NCI-H2227 treated with DMSO at 0.1 percent for 48 hours (cell line): ENCODE measurements at regions not wholly inside any gene's neighbourhood (a gene's known extent, or its start where the extent isn't known, plus 50 kb on each side); places are given as distances from the start of the nearest gene placed in this dataset.
A peak's percentile ranks its signal among the peaks of the same experiment; 100 is the strongest.

Source experiments
- DNase-seq: peaks from one replicate; lab custom pipeline; 2025; lab: John Stamatoyannopoulos, UW

DNA sequence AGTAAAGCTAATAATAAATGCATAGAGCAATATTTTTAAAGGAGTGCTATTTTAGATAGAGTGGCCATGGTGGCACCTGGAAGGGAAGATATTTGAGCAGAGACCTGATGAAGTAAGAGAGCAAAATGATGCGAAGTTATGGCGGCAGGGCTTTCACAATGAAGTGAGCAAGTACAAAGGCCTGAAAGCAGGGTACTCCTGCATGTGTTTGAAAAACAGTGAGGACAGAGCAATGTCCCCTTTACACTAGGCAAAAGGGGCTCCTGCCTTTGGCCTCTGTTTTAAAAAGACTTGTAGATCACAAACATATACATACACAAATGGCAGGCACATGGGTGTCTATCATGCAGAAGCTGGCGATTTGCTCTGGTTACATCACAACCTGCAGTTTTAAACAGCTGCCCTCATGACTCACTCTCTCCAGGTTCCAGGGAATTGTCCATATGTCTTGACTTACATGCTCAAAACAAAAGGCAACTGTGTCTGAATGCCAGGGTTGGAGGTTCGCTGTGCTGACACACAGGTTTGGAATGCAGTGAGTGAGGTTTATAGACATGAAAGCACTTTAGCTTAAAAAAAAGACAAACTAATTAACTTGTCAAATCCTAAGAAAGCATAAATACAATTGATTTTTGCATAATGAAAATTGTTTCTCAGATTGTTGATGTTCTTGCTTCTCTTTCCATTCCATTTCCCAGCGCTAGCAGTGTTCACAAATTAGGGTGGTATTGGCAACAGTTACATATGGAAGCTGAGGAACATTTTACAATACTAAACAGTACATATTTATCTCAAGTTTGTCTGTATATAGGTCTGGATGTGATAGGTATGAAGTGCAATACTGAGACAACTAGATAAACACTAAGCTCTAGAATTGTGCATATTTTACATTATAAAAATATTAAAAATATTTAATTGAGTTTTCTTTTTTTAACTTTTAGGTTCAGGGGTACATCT is 313.9 kb downstream of the BARHL2 start:
- DNase-seq = peak; percentile 9

DNA sequence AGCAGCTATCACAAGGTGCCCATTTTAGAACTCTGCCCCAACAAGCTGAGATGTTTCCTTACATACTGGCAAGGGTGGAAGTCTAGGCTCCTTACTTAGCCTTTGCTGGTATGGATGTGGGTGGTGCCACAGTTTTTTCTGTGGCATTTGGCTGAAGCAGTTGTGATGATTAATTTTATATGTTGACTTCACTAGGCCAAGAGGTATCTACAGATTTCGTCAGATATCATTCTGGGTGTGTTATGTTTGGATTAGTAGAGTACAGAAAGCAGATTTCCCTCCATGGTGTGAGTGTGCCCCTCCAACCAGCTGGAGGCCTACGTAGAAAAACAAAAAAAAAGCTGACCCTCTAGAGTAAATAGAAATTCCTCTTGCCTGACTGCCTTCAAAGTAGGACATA is 317.0 kb downstream of the BARHL2 start:
- no peak for DNase-seq

DNA sequence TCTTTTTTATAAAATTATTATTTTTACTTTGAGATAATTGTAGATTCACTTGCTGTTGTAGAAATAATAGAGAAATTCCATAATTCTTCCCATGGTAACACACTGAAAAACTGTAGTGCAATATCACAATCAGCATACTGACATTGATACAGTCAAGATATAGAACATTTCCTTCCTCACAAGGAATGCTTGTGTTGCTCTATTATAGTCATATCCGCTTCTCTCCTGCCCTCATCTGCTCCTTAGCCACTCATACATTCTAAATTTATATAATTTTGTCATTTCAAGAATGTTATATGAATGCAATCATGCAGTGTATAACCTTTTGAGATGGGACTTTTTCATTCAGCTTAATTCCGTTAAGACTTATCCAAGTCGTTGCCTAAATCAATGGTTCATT is 320.2 kb downstream of the BARHL2 start:
- no peak for DNase-seq

DNA sequence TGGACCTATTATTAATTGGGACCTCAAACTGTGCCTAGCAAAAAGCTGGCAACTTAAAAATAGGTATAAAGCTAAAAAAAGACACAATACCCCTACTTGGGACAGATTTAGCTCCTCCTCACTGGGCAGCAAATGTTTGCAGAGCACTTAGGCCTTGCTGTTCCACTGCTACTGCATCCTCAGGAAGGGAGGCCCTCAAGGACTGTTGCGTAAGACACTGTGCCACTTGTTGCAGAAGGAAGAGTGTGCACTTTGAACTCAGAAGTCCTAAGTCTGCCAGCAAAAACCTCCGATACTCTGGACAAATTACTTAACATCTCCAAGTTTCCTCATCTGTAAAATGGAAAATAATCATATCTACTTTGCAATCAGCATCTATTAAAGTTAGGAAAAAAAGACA is 322.9 kb downstream of the BARHL2 start:
- no peak for DNase-seq

DNA sequence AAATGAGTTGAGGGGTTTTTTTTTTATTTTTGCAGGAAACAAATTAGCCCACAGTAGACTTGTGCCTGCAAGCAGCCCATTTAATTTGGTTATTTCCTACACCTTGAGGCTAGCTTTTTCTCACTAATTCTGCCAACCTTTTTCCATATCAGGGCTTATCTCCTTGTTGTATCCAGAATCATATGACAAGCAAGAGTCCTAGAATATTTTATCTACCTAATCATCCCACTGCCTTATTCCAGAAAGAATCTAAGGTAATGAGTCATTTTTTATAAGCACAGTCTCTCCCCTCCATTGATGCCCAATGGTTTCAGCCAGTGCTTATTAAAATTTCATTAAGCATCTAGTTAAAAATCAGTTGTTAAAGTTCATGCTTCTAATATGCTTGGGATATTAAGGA is 324.1 kb downstream of the BARHL2 start:
- no peak for DNase-seq

DNA sequence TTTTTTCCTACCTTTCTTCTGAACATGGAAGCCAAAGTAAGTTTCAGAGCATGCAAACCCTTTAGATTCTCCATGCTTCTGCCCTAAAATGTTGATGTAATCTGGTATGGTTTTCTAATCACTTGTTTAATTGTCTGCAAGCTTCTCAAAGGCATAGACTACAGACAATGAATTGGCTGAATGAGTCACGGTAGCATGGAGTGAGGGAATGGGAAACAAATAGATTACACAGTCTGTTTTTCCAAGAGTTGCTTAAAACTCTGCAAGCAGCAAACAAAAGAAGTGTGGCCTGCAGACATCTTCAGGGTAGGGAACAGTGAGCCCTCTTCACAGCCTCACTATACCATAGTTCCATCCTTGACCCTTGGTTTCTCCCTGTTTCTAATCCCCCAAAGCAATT is 326.0 kb downstream of the BARHL2 start:
- DNase-seq = no peak

DNA sequence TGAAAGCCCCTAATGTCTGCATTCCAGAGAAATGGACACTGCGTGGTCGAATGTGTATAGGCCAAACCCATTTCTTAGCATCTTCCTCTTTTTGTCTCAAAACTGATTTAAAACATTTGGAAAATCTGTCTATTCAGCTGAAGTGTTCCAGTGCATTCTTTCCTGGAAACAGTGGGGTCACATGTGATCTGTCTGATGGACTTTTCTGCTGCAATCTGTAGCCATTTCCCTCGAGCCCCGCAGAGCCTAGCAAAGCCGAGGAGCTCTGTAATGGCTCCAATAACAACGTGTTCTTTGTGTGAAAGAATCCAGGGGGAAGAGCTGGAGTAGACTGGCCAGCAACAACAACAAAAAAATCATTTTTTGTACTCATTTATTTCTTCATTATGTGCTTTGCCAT is 329.3 kb downstream of the BARHL2 start:
- no peak for DNase-seq

DNA sequence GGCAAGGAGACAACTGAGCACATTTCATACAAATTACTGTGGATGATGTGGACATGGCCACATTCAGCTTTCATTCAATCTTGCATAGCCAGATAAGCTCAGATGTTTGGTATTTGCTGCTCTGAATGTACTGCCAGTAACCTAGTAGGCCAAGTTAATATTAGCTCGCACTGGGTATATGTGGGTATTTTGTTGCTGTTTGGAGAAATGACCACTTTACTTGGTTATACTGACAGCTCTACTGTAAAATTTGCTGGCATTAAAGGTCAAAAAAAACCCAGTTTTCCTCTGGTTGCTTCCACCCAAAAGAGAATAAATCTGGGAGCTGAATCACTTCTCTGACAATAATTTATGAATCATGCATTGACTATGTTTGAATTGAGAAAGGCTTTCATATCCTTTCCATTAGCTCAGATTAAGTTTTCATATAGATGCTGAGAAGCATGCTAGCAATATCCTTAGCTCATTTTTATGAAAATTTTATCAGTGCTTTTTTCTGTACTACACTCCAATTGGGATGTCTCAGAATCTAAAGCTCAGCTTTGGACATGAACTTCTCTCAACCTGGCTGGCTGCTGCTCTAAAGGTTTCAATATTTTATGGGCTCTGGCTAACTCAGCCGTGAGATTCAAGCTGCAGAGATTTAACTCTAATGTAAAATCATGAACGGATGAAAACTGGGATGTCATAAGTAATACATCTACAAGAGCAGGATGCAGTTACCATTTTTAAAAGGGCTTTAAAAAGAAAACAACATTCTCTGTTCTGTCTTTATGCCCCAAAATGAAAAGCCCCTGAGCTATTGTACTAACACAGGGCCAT is 330.0 kb downstream of the BARHL2 start:
- DNase-seq = no peak

DNA sequence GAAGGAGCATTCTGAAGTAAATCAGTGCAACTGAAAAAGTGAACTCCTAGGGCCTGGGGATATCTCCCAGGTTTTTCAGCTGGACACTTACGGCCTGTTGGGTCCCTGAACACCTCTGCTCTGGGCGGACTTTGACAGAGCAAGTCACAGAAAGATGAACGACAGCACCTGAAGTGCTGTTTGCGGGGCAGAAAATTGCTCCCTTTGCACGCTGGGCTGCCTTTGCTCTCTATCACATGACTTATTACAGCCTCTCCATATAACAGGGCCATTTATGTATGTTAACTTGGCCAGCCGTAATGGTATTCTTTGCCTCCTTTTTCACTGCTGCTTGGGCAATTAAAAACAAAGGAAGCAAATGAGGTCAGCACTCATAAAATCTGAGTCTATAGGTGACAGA is 332.9 kb downstream of the BARHL2 start:
- peak; percentile 52 for DNase-seq

DNA sequence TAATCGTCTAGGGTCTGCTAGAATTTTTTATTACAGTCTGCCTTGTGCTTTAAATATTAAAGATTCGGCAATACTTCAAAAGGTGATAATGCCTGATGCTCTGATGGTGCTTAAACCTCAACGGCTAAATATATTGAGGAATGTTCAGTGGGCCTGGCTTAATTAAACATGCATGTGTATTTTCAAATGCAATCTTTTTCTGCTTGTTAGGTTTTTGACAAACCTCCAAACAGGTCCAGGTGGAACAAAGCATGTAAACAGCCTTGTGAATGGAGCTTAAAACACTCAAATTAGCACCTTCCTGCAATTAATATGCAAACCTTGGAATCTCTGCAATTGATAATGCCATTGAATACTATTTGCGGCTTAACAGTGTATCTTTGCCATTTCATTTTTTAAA is 334.9 kb downstream of the BARHL2 start:
- no peak for DNase-seq

DNA sequence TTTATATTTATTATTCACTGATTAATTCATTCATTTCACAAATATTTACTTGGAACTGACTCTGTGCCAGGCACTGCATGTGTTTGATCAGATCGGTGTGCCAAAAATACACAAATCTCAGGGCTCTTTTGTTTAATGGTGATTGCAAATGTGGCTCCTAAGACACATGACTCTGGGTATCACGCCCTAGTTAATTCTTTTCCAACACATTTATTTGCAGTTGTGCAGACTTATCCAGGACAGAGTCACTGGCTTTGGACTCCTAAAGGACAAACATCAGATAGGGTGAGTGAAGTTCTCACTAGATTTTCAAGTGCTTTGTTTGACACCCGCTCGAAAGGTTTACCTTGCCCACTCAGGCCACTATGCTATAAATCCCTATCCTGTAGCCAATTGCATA is 335.5 kb downstream of the BARHL2 start:
- no peak for DNase-seq

DNA sequence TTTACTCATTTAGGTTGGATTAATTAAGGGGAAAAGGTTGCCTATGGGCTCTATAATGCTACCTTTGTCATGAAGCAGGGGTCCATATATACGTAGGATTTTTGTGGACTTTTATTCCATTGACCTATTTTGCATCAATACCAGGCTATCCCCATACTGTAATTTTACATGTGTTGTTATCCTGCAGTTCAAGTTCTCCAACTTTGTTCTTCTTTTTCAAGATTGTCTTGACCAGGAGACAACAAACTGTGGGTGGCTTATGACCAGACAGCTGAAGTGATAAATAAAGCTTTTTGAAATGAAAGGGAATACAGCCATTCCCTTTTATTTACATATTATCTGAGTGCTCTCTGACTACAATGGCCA is 345.7 kb downstream of the BARHL2 start:
- no peak for DNase-seq

DNA sequence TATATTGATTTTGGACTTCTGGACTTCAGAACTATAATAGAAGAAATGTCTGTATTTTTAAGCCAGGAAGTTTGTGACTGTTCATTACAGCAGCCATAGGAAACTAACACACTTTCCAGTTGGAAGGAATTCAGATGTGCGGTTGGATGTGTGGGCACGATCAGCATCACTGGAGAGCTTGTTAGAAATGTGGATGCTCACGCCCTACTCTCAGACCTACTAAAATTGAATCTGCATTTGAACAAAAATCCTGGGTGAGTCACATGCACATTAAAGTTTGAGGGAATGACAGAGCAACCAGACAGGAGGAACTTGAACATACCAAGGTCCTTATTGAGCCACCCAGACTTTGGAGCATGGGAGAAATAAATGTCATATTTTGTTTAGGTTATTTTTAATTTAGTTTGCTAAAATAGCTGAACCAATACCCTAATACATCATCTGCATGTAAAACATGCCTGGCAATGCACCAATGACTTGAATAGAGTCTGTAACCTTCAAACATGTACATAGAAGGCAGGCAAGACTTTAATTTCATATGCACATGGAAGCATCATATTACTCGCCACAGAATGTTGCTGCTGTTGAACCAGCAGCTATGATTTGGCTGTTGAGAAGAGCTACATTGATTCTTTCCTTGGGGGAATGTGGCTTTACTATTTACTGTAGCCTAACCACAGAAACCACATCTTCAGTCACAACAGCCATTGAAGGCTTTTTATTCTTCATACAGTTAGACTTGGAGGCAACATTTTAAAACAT is 346.2 kb downstream of the BARHL2 start:
- no peak for DNase-seq

DNA sequence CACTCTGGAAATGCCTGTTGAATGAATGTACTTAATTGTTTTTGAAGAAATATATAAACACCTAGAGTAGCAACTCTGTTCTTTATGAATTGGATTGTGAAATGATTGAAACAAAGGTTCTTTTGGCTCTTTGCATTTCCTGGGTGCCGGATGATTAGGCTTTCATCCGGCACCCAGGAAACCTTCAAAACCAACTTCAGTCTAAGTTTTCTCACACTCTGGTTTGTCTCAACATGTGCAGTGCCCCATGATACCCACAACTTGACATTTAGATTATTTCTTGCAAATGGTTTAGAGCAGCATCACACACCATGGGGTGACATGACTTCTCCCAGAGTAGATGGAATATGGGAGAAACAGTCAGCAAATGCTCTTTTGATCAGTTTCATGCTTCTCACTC is 354.9 kb downstream of the BARHL2 start:
- no peak for DNase-seq

DNA sequence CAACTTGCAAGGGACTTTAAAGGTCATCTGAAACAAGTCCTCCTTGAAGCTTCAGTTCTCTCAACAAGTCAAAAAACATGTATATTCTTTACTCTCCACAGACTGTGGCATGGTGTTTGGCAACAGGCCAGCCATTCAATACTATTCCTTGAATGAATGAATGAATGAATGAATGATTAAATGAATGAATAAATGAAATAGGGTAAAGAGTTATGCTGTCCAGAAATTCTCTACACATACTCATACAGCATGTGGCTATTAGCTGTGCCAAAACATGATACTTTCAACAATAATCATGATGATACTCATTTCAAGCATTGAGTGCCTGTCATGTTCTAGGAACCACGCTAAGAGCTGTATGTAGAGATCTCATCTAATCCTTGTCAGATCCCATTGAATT is 356.1 kb downstream of the BARHL2 start:
- no peak for DNase-seq

DNA sequence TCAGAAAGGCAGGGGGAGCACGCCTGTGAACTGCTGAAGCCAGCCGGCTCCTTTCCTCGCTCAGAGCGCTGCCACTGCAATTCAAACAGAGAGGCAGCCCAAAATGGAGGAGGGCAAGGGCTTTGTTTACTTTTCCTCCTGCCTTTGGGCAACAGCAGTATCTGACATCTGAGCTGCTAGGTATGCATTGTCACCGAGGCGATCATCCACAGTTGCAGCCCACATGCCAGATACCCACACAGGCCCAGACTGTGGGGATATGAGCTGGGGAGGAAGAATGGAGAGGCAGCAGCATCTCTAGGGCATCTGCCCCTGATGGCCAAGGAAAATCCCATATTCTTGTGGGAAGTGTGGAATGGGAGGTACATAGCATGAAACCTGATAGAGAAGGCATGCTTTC is 357.1 kb downstream of the BARHL2 start:
- DNase-seq = no peak

DNA sequence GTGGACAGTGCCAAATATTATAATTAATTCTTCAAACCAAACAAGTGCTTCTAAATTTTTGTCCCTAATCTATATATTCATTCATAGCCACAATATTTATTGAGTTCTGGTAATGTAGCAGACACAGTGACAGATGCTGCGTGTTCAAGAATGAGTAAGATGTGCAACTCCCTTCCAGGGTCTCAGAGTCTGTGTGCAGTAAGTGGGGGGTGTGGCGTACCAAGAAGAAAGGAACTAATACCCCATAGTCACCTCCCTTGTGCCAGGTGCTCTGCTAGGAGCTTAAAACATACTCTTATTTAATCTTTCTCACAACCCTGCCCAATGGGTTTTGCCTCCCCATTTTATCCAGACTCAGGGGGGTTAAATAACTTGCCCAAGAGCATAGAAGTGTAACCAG is 358.7 kb downstream of the BARHL2 start:
- DNase-seq = no peak

DNA sequence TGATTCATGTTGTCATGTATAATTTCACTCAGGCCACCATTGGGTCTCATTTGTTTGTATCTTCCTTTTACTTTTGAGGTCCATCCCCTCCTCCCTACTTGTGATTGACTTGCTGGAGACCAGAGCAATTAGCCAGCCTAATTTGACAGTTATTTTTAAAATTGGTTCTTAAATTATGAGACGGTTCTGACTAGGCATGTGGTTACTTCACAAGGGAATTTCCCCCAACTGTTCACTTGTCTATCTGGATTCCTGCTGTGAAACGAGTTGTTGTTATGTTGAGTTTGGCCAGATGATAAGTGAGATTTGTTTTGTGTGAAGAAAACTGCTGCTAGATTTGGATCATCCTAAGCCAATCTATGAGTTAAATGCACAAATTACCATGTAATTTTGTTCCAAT is 359.1 kb downstream of the BARHL2 start:
- DNase-seq = no peak

DNA sequence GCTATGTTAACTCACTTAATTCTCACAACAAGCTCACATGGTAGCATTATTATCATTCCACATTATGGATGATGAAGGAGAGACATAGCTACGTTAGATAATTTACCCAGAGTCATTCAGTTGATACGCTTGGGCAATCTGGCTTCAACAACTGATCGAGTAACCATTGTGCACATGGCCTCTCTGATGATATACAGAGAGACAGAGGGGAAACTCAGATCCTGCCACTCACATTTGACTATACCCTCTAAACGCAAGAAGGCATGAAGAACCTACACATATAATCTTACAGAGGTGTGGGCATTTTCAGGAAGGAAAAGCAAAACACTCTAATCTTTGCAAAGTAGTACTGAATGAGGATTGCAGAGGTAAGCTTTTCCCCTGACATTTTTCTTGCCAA is 360.1 kb downstream of the BARHL2 start:
- DNase-seq = no peak

DNA sequence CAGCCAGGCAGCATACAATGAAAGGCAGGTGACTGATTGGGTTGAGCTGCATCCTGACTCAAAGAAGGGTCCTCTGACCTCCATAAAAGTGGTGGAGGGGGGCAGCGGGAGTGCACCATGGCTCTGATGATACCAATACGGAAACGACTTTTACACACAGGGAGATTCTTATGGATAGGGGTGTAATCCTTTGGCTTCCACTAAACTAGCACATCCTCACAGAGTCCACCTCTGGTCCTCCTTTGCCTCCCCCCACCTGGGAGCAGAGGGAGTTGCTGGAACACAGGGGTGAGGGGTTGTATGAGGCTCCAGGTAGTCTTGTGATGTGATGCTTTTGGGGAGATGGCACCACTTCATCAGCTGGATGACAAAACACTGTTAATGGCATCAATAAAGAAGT is 361.0 kb downstream of the BARHL2 start:
- no peak for DNase-seq

DNA sequence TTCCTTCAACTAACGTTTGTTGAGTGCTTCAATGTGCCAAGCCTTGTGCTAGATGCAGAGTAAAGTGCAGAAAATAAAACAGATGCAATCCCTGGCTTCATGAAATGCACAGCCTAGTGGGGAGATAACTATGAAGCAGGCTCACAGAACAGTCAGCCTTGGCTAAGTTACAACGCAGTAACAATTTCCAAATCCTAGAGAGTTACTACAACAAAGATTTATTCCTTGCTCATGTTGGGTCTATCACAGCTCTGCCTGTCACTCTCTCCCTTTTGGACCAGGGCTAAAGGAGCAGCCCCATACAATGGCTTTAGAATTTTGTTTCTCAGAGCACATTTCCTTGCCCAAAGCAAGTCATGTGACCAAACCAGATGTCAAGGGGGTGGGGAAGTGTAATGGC is 359.8 kb downstream of the ZNF326 start:
- DNase-seq = no peak

DNA sequence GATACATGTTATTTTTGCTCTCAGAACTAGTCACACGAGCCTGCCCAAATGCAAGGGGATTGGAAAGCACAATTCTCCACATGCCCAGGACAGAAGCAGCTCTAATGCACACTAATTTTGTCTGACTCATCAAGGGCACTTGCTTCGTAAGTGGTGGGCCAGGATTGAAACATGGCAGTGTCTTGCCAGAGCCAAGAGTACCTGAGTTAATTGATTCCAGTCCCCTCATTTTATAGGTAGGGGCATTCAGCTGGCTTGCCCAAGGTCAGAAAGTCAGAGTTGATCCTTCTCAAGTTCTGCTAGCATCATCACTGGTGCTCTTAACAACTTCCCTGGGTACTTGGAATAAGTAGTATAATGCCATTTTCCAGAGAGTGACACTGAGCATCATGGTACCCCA is 356.1 kb downstream of the ZNF326 start:
- no peak for DNase-seq

DNA sequence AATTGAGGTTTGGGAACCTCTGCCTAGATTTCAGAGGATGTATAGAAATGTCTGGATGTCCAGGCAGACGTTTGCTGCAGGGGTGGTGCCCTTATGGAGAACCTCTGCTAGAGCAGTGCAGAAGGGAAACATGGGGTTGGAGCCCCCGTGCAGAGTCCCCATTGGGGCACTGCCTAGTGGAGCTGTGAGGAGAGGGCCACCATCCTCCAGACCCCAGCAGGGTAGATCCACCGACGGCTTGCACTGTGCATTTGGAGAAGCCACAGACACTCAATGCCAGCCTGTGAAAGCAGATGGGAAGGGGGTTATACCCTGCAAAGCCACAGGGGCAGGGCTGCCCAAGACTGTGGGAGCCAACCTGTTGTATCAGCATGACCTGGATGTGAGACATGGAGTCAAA is 354.6 kb downstream of the ZNF326 start:
- DNase-seq = no peak
